ENCODE measurements at regions not wholly inside any gene's neighbourhood (a gene's known extent, or its start where the extent isn't known, plus 50 kb on each side); places are given as distances from the start of the nearest gene placed in this dataset.

DNA sequence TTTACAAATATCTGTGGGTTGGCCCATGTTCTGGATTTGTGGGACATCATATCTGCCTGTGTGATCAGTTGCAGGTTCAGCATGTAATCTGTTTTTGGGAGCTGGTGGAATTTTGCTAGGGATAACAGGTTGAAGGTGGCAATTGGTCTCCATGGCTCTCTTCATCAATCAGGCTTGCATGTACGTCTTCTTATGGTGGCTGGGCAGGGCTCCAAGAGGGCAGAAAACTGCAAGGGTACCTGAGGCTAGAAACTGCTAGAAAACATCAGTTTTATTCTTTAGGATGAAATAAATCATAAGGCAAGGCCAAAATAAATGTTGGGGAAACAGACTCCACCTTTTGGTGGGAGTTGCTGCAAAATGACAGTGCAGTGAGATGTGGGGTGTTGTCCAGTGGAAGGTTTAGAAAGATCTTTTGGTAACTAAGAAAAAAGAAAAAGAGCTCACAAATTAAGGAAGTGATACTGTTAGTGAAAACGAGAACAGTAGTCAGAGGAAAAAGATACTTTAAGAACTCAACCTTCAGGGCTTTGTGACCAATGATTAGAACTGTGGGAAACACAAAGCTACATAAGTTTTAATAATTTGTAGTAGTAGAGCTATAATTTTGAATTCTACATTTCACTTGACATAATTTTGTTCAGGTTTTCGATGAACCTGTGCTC lies 300.7 kb upstream of the IZUMO3 start:
- CTCF ChIA-PET = no interaction called here
- H3K27ac ChIP-seq (ENCODE audit: insufficient read depth, low read length) = no peak overlapping the region
- H3K14ac ChIP-seq (replicated peaks; ENCODE audit: low read depth, low read length) = no peak overlapping the region
- no peak overlapping the region for H2AK5ac ChIP-seq (ENCODE audit: low read depth, low read length)
- H2AFZ ChIP-seq (replicated peaks; ENCODE audit: low read length, poor library complexity) = no peak overlapping the region
- DNase-seq (no peak), ATAC-seq (ENCODE audit: low read depth) (no peak)
- no peak overlapping the region for H2BK5ac ChIP-seq (ENCODE audit: low read depth, low read length, poor library complexity, severe bottlenecking)
- H4K20me1 ChIP-seq (ENCODE audit: insufficient read depth, low read length) = no peaks in the 10 kb centered on the region
- H3K18ac ChIP-seq (ENCODE audit: low read depth, low read length) = no peak overlapping the region
- H3K36me3 ChIP-seq (ENCODE audit: control insufficient read depth, insufficient read depth, low read length) = no peaks in the 10 kb centered on the region
- no peak overlapping the region for H2BK15ac ChIP-seq (ENCODE audit: low read depth, low read length)
- no peak overlapping the region for H3K9ac ChIP-seq (ENCODE audit: low read depth, low read length)
- dilution Hi-C loops (cut with HindIII; ENCODE audit: low sequenced_read_pairs, unreplicated experiment) (no loop called here), intact Hi-C loops (cut with micrococcal nuclease) (no loop called here), in situ Hi-C loops (cut with MboI; ENCODE audit: low sequenced_read_pairs) (no loop called here)
- H3K4me1 ChIP-seq (ENCODE audit: control insufficient read depth, insufficient read depth, low read length) = no peaks in the 10 kb centered on the region
- no peak overlapping the region for H4K8ac ChIP-seq (ENCODE audit: low read depth in 2 of 2, low read length in 2 of 2)
- H3K56ac ChIP-seq (ENCODE audit: extremely low read depth, insufficient read depth, low read length) = no peak overlapping the region
- WGBS, 2 experiments (ENCODE audit: extremely low coverage in 2 of 2, insufficient read length in 1 of 2) = no CpG with 5 or more reads among the region's 3 CpGs
- H2BK120ac ChIP-seq (ENCODE audit: low read depth, low read length) = no peak overlapping the region
- no peaks in the 10 kb centered on the region for H3K27me3 ChIP-seq (ENCODE audit: control insufficient read depth, insufficient read depth, low read length)
- peaks cover 2% of the 10 kb centered on the region; the same call in 1 of the 2 replicates for H3K9me3 ChIP-seq (ENCODE audit: control insufficient read depth, insufficient read depth, low read length)
- H3K79me1 ChIP-seq (ENCODE audit: low read depth in 1 of 2, low read length in 2 of 2) = no peaks in the 10 kb centered on the region
- TF ChIP-seq MXI1 (IDR thresholded peaks at IDR 0.05; ENCODE audit: borderline replicate concordance, low read depth, low read length) (no peak), CEBPB (IDR thresholded peaks at IDR 0.05; ENCODE audit: low read depth, low read length) (no peak), RCOR1 (IDR thresholded peaks at IDR 0.05; ENCODE audit: insufficient replicate concordance, low read length) (no peak), SMC3 (IDR thresholded peaks at IDR 0.05; ENCODE audit: low read depth, low read length) (no peak), MAFK (IDR thresholded peaks at IDR 0.05; ENCODE audit: low read depth, low read length) (no peak), FOS (IDR thresholded peaks at IDR 0.05; ENCODE audit: low read depth, low read length) (no peak), CHD1 (IDR thresholded peaks at IDR 0.05; ENCODE audit: low read depth, low read length) (no peak), NFE2L2 (IDR thresholded peaks at IDR 0.05; ENCODE audit: low read depth, low read length) (no peak)
- TF ChIP-seq, protein P1, sequence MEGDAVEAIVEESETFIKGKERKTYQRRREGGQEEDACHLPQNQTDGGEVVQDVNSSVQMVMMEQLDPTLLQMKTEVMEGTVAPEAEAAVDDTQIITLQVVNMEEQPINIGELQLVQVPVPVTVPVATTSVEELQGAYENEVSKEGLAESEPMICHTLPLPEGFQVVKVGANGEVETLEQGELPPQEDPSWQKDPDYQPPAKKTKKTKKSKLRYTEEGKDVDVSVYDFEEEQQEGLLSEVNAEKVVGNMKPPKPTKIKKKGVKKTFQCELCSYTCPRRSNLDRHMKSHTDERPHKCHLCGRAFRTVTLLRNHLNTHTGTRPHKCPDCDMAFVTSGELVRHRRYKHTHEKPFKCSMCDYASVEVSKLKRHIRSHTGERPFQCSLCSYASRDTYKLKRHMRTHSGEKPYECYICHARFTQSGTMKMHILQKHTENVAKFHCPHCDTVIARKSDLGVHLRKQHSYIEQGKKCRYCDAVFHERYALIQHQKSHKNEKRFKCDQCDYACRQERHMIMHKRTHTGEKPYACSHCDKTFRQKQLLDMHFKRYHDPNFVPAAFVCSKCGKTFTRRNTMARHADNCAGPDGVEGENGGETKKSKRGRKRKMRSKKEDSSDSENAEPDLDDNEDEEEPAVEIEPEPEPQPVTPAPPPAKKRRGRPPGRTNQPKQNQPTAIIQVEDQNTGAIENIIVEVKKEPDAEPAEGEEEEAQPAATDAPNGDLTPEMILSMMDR (conservative IDR thresholded peaks at IDR 0.05; ENCODE audit: low read depth, low read length) = no peak
- TF ChIP-seq, protein P2, sequence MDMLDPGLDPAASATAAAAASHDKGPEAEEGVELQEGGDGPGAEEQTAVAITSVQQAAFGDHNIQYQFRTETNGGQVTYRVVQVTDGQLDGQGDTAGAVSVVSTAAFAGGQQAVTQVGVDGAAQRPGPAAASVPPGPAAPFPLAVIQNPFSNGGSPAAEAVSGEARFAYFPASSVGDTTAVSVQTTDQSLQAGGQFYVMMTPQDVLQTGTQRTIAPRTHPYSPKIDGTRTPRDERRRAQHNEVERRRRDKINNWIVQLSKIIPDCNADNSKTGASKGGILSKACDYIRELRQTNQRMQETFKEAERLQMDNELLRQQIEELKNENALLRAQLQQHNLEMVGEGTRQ (IDR thresholded peaks at IDR 0.05; ENCODE audit: low read depth, low read length) = no peak
- H3K4me2 ChIP-seq (ENCODE audit: low read depth, low read length) = no peak overlapping the region
- H3K4me3 ChIP-seq (ENCODE audit: insufficient read depth, low read depth, low read length) = no peak overlapping the region
- H3K23ac ChIP-seq (ENCODE audit: low read depth, low read length) = no peak overlapping the region
- H2AK9ac ChIP-seq (replicated peaks; ENCODE audit: low read depth, low read length, poor library complexity) = no peak overlapping the region
- H2BK20ac ChIP-seq (ENCODE audit: low read depth, low read length) = no peak overlapping the region
- no peak overlapping the region for H4K5ac ChIP-seq (ENCODE audit: low read depth, low read length)
- POLR2A ChIA-PET (ENCODE audit: unreplicated experiment) = no interaction called here
- no peak overlapping the region for H4K91ac ChIP-seq (ENCODE audit: insufficient read depth, low read depth, low read length)
- no peaks in the 10 kb centered on the region for H3K9me1 ChIP-seq (ENCODE audit: insufficient read depth, low read length)
- H3K4ac ChIP-seq (ENCODE audit: low read depth, low read length) = no peak overlapping the region
- BruUV-seq (replicated peaks) = no TSS peak

Data from IMR-90 (cell line).